HepG2 (cell line): ENCODE measurements at regions not wholly inside any gene's neighbourhood (a gene's known extent, or its start where the extent isn't known, plus 50 kb on each side); places are given as distances from the start of the nearest gene placed in this dataset.

ENCODE experiments used
- ATAC-seq: fragments of 200-7000 bp; cut with Tn5 transposase; 3 replicates; pipeline ENCODE4 v1.9.1; 2020; ENCODE audit warnings: mild to moderate bottlenecking, moderate library complexity
- BruUV-seq: library from RNA; stranded (reverse); fragments of 400-500 nt; replicated peaks from 2 replicates; lab custom pipeline; 2021; lab: Mats Ljungman, UMichigan
- CTCF ChIA-PET: fragments of 300-600 bp; formaldehyde crosslinking; extraction: SDS; loops from one replicate; lab custom pipeline; 2021; ENCODE audit warnings: low total read pairs, inconsistent platforms, low intra/inter-chr PET ratio; lab: Yijun Ruan, JAX
- POLR2A ChIA-PET: fragments of 350-600 bp; sonication (Branson Sonifier 250); formaldehyde crosslinking; loops from one replicate; lab custom pipeline; 2020; ENCODE audit warnings: antibody characterized with exemption, inconsistent platforms; lab: Yijun Ruan, JAX
- DNase-seq: peaks from one replicate; pipeline ENCODE4 v3.0.0-alpha.2; 2015; ENCODE audit warnings: low spot score
- FAIRE-seq: peaks from 3 replicates; lab custom pipeline; 2011; peaks lifted over from hg19 to GRCh38; lab: Jason Lieb, UNC
- H2AFZ ChIP-seq: one replicate; pipeline ENCODE4 v1.6.1; 2011; ENCODE audit warnings: low read length, inconsistent platforms
- H3K27ac ChIP-seq: fragments of 300-600 bp; 3 replicates; pipeline ENCODE4 v1.8.0; 2011; ENCODE audit warnings: mixed run types, mild to moderate bottlenecking, mixed read lengths, low read length, inconsistent platforms; ENCODE audit not compliant: insufficient read depth; ENCODE audit errors: extremely low read length
- H3K27me3 ChIP-seq, 2 experiments: fragments of 200-600 bp in 1 of 2; 2 replicates in 1 of 2; 3 replicates in 1 of 2; pipeline versions ENCODE4 v1.6.0 to v1.8.0; 2011; ENCODE audit warnings: low read length in 2 of 2, mild to moderate bottlenecking in 2 of 2, moderate library complexity in 2 of 2, inconsistent platforms in 1 of 2; ENCODE audit not compliant: insufficient read depth in 2 of 2, control insufficient read depth in 1 of 2
- H3K36me3 ChIP-seq, 2 experiments: fragments of 200-600 bp in 1 of 2; replicated peaks in 1 of 2; 2 replicates in 1 of 2; 3 replicates in 1 of 2; pipeline versions ENCODE4 v1.5.1 to v1.8.0; 2011; ENCODE audit warnings: low read length in 2 of 2, inconsistent platforms in 1 of 2; ENCODE audit not compliant: insufficient read depth in 2 of 2, control insufficient read depth in 1 of 2
- H3K4me1 ChIP-seq: 2 replicates; pipeline ENCODE4 v1.5.1; 2012; ENCODE audit warnings: low read length, inconsistent platforms; ENCODE audit not compliant: insufficient read depth
- H3K4me2 ChIP-seq: 2 replicates; pipeline ENCODE4 v1.6.0; 2011; ENCODE audit warnings: low read depth, low read length, inconsistent platforms
- H3K4me3 ChIP-seq, 3 experiments: fragments of 200-600 bp in 1 of 3; sonication (generic), shearing (Covaris generic) in 1 of 3; replicated peaks in 1 of 3; 2 replicates each; pipeline ENCODE4 v1.5.1; 2011 to 2016; ENCODE audit warnings: low read length in 3 of 3, inconsistent platforms in 2 of 3, low read depth in 2 of 3, mild to moderate bottlenecking in 2 of 3, control low read depth in 1 of 3, mixed read lengths in 1 of 3; ENCODE audit not compliant: insufficient read depth in 1 of 3
- H3K79me2 ChIP-seq: one replicate; pipeline ENCODE4 v1.6.1; 2011; ENCODE audit warnings: low read length, inconsistent platforms; ENCODE audit not compliant: insufficient read depth
- H3K9ac ChIP-seq: 2 replicates; pipeline ENCODE4 v1.6.0; 2011; ENCODE audit warnings: mild to moderate bottlenecking, low read depth, low read length, inconsistent platforms; ENCODE audit not compliant: insufficient read depth
- H3K9me3 ChIP-seq: 2 replicates; pipeline ENCODE4 v1.5.1; 2012; ENCODE audit warnings: mild to moderate bottlenecking, low read length
- H4K20me1 ChIP-seq: 2 replicates; pipeline ENCODE4 v1.6.0; 2011; ENCODE audit warnings: inconsistent platforms, mild to moderate bottlenecking, low read length, moderate library complexity; ENCODE audit not compliant: insufficient read depth
- CBX5 ChIP-seq: sonication (generic); formaldehyde crosslinking; IDR thresholded peaks from 2 replicates; pipeline ENCODE4 v1.4.0; 2020; ENCODE audit warnings: missing genetic modification reagents, borderline replicate concordance
- DPF2 ChIP-seq: sonication (generic); formaldehyde crosslinking; IDR thresholded peaks from 2 replicates; pipeline ENCODE4 v1.4.0; 2020; ENCODE audit warnings: mild to moderate bottlenecking, low read depth, missing genetic modification reagents, borderline replicate concordance
- EEA1 ChIP-seq: sonication (generic); formaldehyde crosslinking; IDR thresholded peaks from 2 replicates; pipeline ENCODE4 v1.5.1; 2020; ENCODE audit warnings: mild to moderate bottlenecking, missing genetic modification reagents, borderline replicate concordance
- FOXO1 ChIP-seq: sonication (generic); formaldehyde crosslinking; IDR thresholded peaks from 2 replicates; pipeline ENCODE4 v1.4.0; 2020; ENCODE audit warnings: missing genetic modification reagents
- IRF9 ChIP-seq: sonication (generic); formaldehyde crosslinking; IDR thresholded peaks from 2 replicates; pipeline ENCODE4 v1.8.0; 2022; ENCODE audit warnings: missing genetic modification reagents, mild to moderate bottlenecking, borderline replicate concordance
- KAT7 ChIP-seq: IDR thresholded peaks from 2 replicates; pipeline ENCODE4 v1.6.1; 2018; ENCODE audit warnings: borderline replicate concordance, missing compliant biosample characterization
- NR2F2 ChIP-seq: IDR thresholded peaks from 2 replicates; pipeline ENCODE4 v1.6.1; 2012; ENCODE audit warnings: low read depth, inconsistent platforms, borderline replicate concordance
- SYNCRIP ChIP-seq: fragments of 200-400 bp; formaldehyde crosslinking; IDR thresholded peaks from 2 replicates; pipeline ENCODE4 v1.6.1; 2018; ENCODE audit warnings: mild to moderate bottlenecking, low read depth, low read length; ENCODE audit not compliant: insufficient read depth
- TBX2 ChIP-seq: sonication (generic); formaldehyde crosslinking; IDR thresholded peaks from 2 replicates; pipeline ENCODE4 v1.5.0; 2020; ENCODE audit warnings: missing genetic modification reagents, mild to moderate bottlenecking, borderline replicate concordance
- XBP1 ChIP-seq: sonication (generic); formaldehyde crosslinking; IDR thresholded peaks from 2 replicates; pipeline ENCODE4 v1.5.0; 2020; ENCODE audit warnings: missing genetic modification reagents
- ZGPAT ChIP-seq: IDR thresholded peaks from 2 replicates; pipeline ENCODE4 v1.6.1; 2016; ENCODE audit warnings: mild to moderate bottlenecking
- ZNF407 ChIP-seq: sonication (generic); formaldehyde crosslinking; IDR thresholded peaks from one replicate; pipeline ENCODE4 v1.5.1; 2020; ENCODE audit warnings: mild to moderate bottlenecking, missing genetic modification reagents; ENCODE audit errors: not compliant biosample characterization
- ZNF670 ChIP-seq: sonication (generic); formaldehyde crosslinking; IDR thresholded peaks from 2 replicates; pipeline ENCODE4 v1.8.0; 2022; ENCODE audit warnings: mild to moderate bottlenecking, missing genetic modification reagents, borderline replicate concordance
- WGBS: methylation state at CpG from one replicate; pipeline ENCODE4 v1.1.6; 2017; ENCODE audit warnings: low lambda C conversion rate; 5-methylcytosine and 5-hydroxymethylcytosine counted together
- in situ Hi-C: cut with HindIII; loops from 2 replicates; pipeline ENCODE4 v1.10.0; 2017; ENCODE audit warnings: low pct_unique_long_range_greater_than_20kb; ENCODE audit not compliant: extremely low pct_ligation_motif_present
- intact Hi-C: fragments of 100-400 bp; cut with micrococcal nuclease; formaldehyde crosslinking; loops from one replicate; pipeline ENCODE4 v1.10.0; 2022; ENCODE audit not compliant: unreplicated experiment

GRCh38 chr5:91503321-91503720 lies 120.2 kb upstream of the ARRDC3 start:
- under 1% methylated on average over 3 of the region's 3 CpGs for WGBS
- Histone ChIP-seq H3K27ac (no peak overlapping the region), H3K27me3 (no peaks in the 10 kb centered on the region), H3K36me3 (no peaks in the 10 kb centered on the region), H4K20me1 (no peaks in the 10 kb centered on the region; the same call in 1 of the 2 replicates), H3K79me2 (no peaks in the 10 kb centered on the region), H3K9ac (no peak overlapping the region), H3K9me3 (no peaks in the 10 kb centered on the region), H3K4me2 (no peak overlapping the region), H2AFZ (no peak overlapping the region), H3K4me3 (no peak overlapping the region), H3K4me1 (no peaks in the 10 kb centered on the region)
- intact Hi-C loops = no loop called here
- TF ChIP-seq KAT7 (CRISPR knock-in tag) = no peak
- TF ChIP-seq IRF9 (CRISPR knock-in tag) = no peak
- no peak for TF ChIP-seq ZGPAT
- no peak for TF ChIP-seq XBP1
- no peak for TF ChIP-seq NR2F2
- TF ChIP-seq EEA1 = no peak
- TF ChIP-seq SYNCRIP = no peak
- no peak for TF ChIP-seq FOXO1
- no peak for TF ChIP-seq ZNF670 (CRISPR knock-in tag)
- TF ChIP-seq TBX2 (CRISPR knock-in tag) = no peak
- no peak for TF ChIP-seq DPF2 (CRISPR knock-in tag)
- no peak for TF ChIP-seq ZNF407
- no peak for TF ChIP-seq CBX5 (CRISPR knock-in tag)
- no TSS peak for BruUV-seq
- CTCF ChIA-PET = no interaction called here
- in situ Hi-C loops = no loop called here
- no peak for ATAC-seq
- FAIRE-seq = no peak
- no peak for DNase-seq
- POLR2A ChIA-PET = no interaction called here
